ENCODE measurements at regions not wholly inside any gene's neighbourhood (a gene's known extent, or its start where the extent isn't known, plus 50 kb on each side); places are given as distances from the start of the nearest gene placed in this dataset.

GRCh38 chr9:32220750-32221149, 163.7 kb upstream of the ACO1 start:
- TF ChIP-seq POLR2A (IDR thresholded peaks at IDR 0.05) (no peak), CTCF (IDR thresholded peaks at IDR 0.05) (no peak)
